Endothelial cell of umbilical vein (primary cell): ENCODE measurements at regions not wholly inside any gene's neighbourhood (a gene's known extent, or its start where the extent isn't known, plus 50 kb on each side); places are given as distances from the start of the nearest gene placed in this dataset.

Experiments used
- BruUV-seq: library from RNA; stranded (reverse); fragments of 400-500 nt; replicated peaks from 2 replicates; lab custom pipeline; 2021; lab: Mats Ljungman, UMichigan
- CTCF ChIA-PET: fragments of 300-600, 350-600 bp; sonication (Branson Sonifier 250); formaldehyde crosslinking; loops from one replicate; lab custom pipeline; 2021; ENCODE audit warnings: antibody characterized with exemption, inconsistent platforms; lab: Charles Lee
- POLR2A ChIA-PET: fragments of 300-600, 350-600 bp; sonication (Branson Sonifier 250); formaldehyde crosslinking; loops from one replicate; lab custom pipeline; 2021; ENCODE audit warnings: antibody characterized with exemption, inconsistent platforms; lab: Charles Lee
- DNase-seq: peaks from one replicate; pipeline ENCODE4 v3.0.0-alpha.2; 2011; ENCODE audit warnings: low read depth, low spot score
- FAIRE-seq: peaks from 2 replicates; lab custom pipeline; 2011; peaks lifted over from hg19 to GRCh38; lab: Jason Lieb, UNC
- H2AFZ ChIP-seq: 2 replicates; pipeline ENCODE4 v1.6.0; 2012; ENCODE audit warnings: low read depth, low read length, control low read depth, inconsistent platforms
- H3K27ac ChIP-seq: 2 replicates; pipeline ENCODE4 v1.5.1; 2011; ENCODE audit warnings: low read depth, mild to moderate bottlenecking, control low read depth, low read length, moderate library complexity; ENCODE audit not compliant: insufficient read depth
- H3K27me3 ChIP-seq, 2 experiments: 2 replicates each; pipeline versions ENCODE4 v1.6.0 to v1.6.1; 2011; ENCODE audit warnings: low read length in 2 of 2, mixed read lengths in 1 of 2; ENCODE audit not compliant: control insufficient read depth in 2 of 2, insufficient read depth in 2 of 2
- H3K36me3 ChIP-seq, 2 experiments: 2 replicates in 1 of 2; 3 replicates in 1 of 2; pipeline ENCODE4 v1.5.1; 2011; ENCODE audit warnings: low read length in 2 of 2, mild to moderate bottlenecking in 1 of 2, moderate library complexity in 1 of 2; ENCODE audit not compliant: control insufficient read depth in 2 of 2, insufficient read depth in 2 of 2; ENCODE audit errors: extremely low read depth in 1 of 2
- H3K4me1 ChIP-seq: 3 replicates; pipeline ENCODE4 v1.5.1; 2011; ENCODE audit warnings: mild to moderate bottlenecking, low read length; ENCODE audit not compliant: control insufficient read depth, insufficient read depth; ENCODE audit errors: extremely low read depth
- H3K4me2 ChIP-seq: 2 replicates; pipeline ENCODE4 v1.6.1; 2011; ENCODE audit warnings: low read length, control low read depth, mixed read lengths; ENCODE audit not compliant: insufficient read depth
- H3K4me3 ChIP-seq, 3 experiments: fragments of 200-600 bp in 1 of 3; sonication (generic), shearing (Covaris generic) in 1 of 3; replicated peaks in 1 of 3; 2 replicates each; pipeline ENCODE4 v1.5.1; 2011 to 2016; ENCODE audit warnings: control low read depth in 3 of 3, low read length in 3 of 3, mild to moderate bottlenecking in 2 of 3, inconsistent platforms in 1 of 3, low read depth in 1 of 3, moderate library complexity in 1 of 3; ENCODE audit not compliant: insufficient read depth in 1 of 3
- H3K79me2 ChIP-seq: 2 replicates; pipeline ENCODE4 v1.6.0; 2012; ENCODE audit warnings: low read length, inconsistent platforms; ENCODE audit not compliant: control insufficient read depth, insufficient read depth
- H3K9ac ChIP-seq: replicated peaks from 2 replicates; pipeline ENCODE3; 2011; ENCODE audit warnings: low read length, control low read depth; ENCODE audit not compliant: insufficient read depth; ENCODE audit errors: extremely low read depth
- H3K9me1 ChIP-seq: replicated peaks from 3 replicates; pipeline ENCODE4 v1.6.0; 2011; ENCODE audit warnings: mild to moderate bottlenecking, low read length; ENCODE audit not compliant: control insufficient read depth, insufficient read depth; ENCODE audit errors: extremely low read depth
- H3K9me3 ChIP-seq: replicated peaks from 2 replicates; pipeline ENCODE4 v1.5.1; 2012; ENCODE audit warnings: low read length, inconsistent platforms; ENCODE audit not compliant: control insufficient read depth, insufficient read depth
- H4K20me1 ChIP-seq: replicated peaks from 2 replicates; pipeline ENCODE3; 2011; ENCODE audit warnings: mild to moderate bottlenecking, low read length; ENCODE audit not compliant: control insufficient read depth, insufficient read depth; ENCODE audit errors: extremely low read depth
- CTCF ChIP-seq, 2 donors: IDR thresholded peaks; 1 replicate in 1 of 2; 2 replicates in 1 of 2; pipeline ENCODE4 v1.5.1; 2011; ENCODE audit warnings: low read length in 2 of 2, mild to moderate bottlenecking in 2 of 2, moderate library complexity in 2 of 2, control low read depth in 1 of 2, inconsistent platforms in 1 of 2, low read depth in 1 of 2; ENCODE audit not compliant: insufficient read depth in 1 of 2; ENCODE audit errors: extremely low read depth in 1 of 2
- EZH2 ChIP-seq: IDR thresholded peaks from 2 replicates; pipeline ENCODE4 v1.6.1; 2012; ENCODE audit warnings: borderline replicate concordance, low read depth, mild to moderate bottlenecking, moderate library complexity, low read length, inconsistent platforms; ENCODE audit not compliant: severe bottlenecking
- FOS ChIP-seq: IDR thresholded peaks from 2 replicates; pipeline ENCODE4 v1.6.1; 2011; ENCODE audit warnings: mild to moderate bottlenecking, low read length, moderate library complexity, borderline replicate concordance; ENCODE audit not compliant: insufficient read depth
- GATA2 ChIP-seq: IDR thresholded peaks from 2 replicates; pipeline ENCODE4 v1.7.0; 2011; ENCODE audit warnings: low read depth, mild to moderate bottlenecking, moderate library complexity, mixed read lengths, low read length; ENCODE audit not compliant: insufficient read length, insufficient read depth
- JUN ChIP-seq: IDR thresholded peaks from 2 replicates; pipeline ENCODE4 v1.6.1; 2011; ENCODE audit warnings: borderline replicate concordance, low read depth; ENCODE audit not compliant: insufficient read length, insufficient read depth
- MAX ChIP-seq: IDR thresholded peaks from 2 replicates; pipeline ENCODE4 v1.6.1; 2011; ENCODE audit not compliant: insufficient read depth, insufficient read length
- MYC ChIP-seq: IDR thresholded peaks from one replicate; pipeline ENCODE4 v1.6.1; 2011; ENCODE audit warnings: mild to moderate bottlenecking, low read depth, low read length
- POLR2A ChIP-seq: IDR thresholded peaks from 2 replicates; pipeline ENCODE4 v1.6.1; 2012; ENCODE audit warnings: low read depth, mild to moderate bottlenecking, control low read depth, low read length
- POLR2AphosphoS5 ChIP-seq: IDR thresholded peaks from 2 replicates; pipeline ENCODE4 v1.6.1; 2012; ENCODE audit warnings: low read depth, mild to moderate bottlenecking, control low read depth, low read length, moderate library complexity; ENCODE audit not compliant: insufficient read depth
- dilution Hi-C: fragments of 300-500 bp; cut with MboI; formaldehyde crosslinking; loops from one replicate; pipeline ENCODE4 v1.15.0; 2019; ENCODE audit warnings: low sequenced_read_pairs; ENCODE audit not compliant: extremely low pct_ligation_motif_present
- intact Hi-C: fragments of 100-400 bp; cut with micrococcal nuclease; formaldehyde crosslinking; loops from one replicate; pipeline ENCODE4 v1.10.0; 2022

- FAIRE-seq (no peak), DNase-seq (no peak)
- H3K27me3 ChIP-seq, result no peaks in the 10 kb centered on the region
- intact Hi-C loops, result no loop called here
- TF ChIP-seq EZH2 (no peak), POLR2AphosphoS5 (no peak), POLR2A (no peak), GATA2 (no peak), JUN (no peak), MAX (no peak), CTCF (IDR thresholded peaks at IDR 0.05; ENCODE audit: extremely low read depth in 1 of 2, insufficient read depth in 1 of 2, low read depth in 1 of 2, low read length in 2 of 2) (no peak), MYC (no peak), FOS (no peak)
- no peaks in the 10 kb centered on the region for H3K9me3 ChIP-seq
- no peaks in the 10 kb centered on the region for H3K79me2 ChIP-seq
- POLR2A ChIA-PET, result no interaction called here
- no TSS peak for BruUV-seq
- H4K20me1 ChIP-seq, result no peaks in the 10 kb centered on the region
- H2AFZ ChIP-seq, result no peak overlapping the region
- no peaks in the 10 kb centered on the region for H3K4me1 ChIP-seq
- no peak overlapping the region for H3K4me3 ChIP-seq
- no peaks in the 10 kb centered on the region for H3K9me1 ChIP-seq
- H3K36me3 ChIP-seq, result no peaks in the 10 kb centered on the region
- no peak overlapping the region for H3K4me2 ChIP-seq
- dilution Hi-C loops, result no loop called here
- no peak overlapping the region for H3K27ac ChIP-seq
- CTCF ChIA-PET, result no interaction called here
- no peak overlapping the region for H3K9ac ChIP-seq
Measured at GRCh38 chr20:11044561-11044960, 370.8 kb upstream of the JAG1 start.
